K562 (cell line): ENCODE measurements at regions not wholly inside any gene's neighbourhood (a gene's known extent, or its start where the extent isn't known, plus 50 kb on each side); places are given as distances from the start of the nearest gene placed in this dataset.

Experiments used
- ATAC-seq: fragments of 200-7000 bp; cut with Tn5 transposase; 3 replicates; pipeline ENCODE4 v1.9.1; 2020; ENCODE audit warnings: moderate library complexity
- BruUV-seq: library from RNA; stranded (reverse); fragments of 400-500 nt; replicated peaks from 2 replicates; lab custom pipeline; 2021; lab: Mats Ljungman, UMichigan
- CTCF ChIA-PET: fragments of 300-600 bp; formaldehyde crosslinking; extraction: SDS; loops from one replicate; lab custom pipeline; 2021; ENCODE audit warnings: low intra/inter-chr PET ratio; lab: Yijun Ruan, JAX
- POLR2A ChIA-PET: fragments of 300-600, 350-650 bp; sonication (Branson Sonifier 250); formaldehyde crosslinking; extraction: SDS; loops from one replicate; lab custom pipeline; 2021; ENCODE audit warnings: antibody characterized with exemption, inconsistent platforms; lab: Yijun Ruan, JAX
- DNase-seq, 4 experiments: peaks; one replicate each; pipeline versions ENCODE4 v3.0.0 to v3.0.0-alpha.2; 2011 to 2018; ENCODE audit warnings: low spot score in 3 of 4, mixed read lengths in 3 of 4; ENCODE audit errors: extremely low read depth in 1 of 4
- FAIRE-seq: peaks from 2 replicates; lab custom pipeline; 2011; peaks lifted over from hg19 to GRCh38; lab: Jason Lieb, UNC
- H2AFZ ChIP-seq: 2 replicates; pipeline ENCODE4 v1.6.0; 2011; ENCODE audit warnings: low read depth, low read length, control low read depth, inconsistent platforms
- H3K27ac ChIP-seq: fragments of 200-600 bp; 3 replicates; pipeline ENCODE4 v1.8.0; 2011; ENCODE audit warnings: low read depth, mild to moderate bottlenecking, control low read depth, inconsistent platforms, low read length, moderate library complexity, mixed read lengths; ENCODE audit errors: extremely low read depth
- H3K27me3 ChIP-seq, 2 experiments: fragments of 300-600 bp in 1 of 2; 2 replicates in 1 of 2; 3 replicates in 1 of 2; pipeline versions ENCODE4 v1.6.0 to v1.8.0; 2011; ENCODE audit warnings: inconsistent platforms in 2 of 2, low read length in 2 of 2, mild to moderate bottlenecking in 1 of 2, mixed read lengths in 1 of 2, moderate library complexity in 1 of 2; ENCODE audit not compliant: control insufficient read depth in 2 of 2, insufficient read depth in 2 of 2
- H3K36me3 ChIP-seq: fragments of 300-600 bp; 3 replicates; pipeline ENCODE4 v1.8.0; 2011; ENCODE audit warnings: mild to moderate bottlenecking, low read length, inconsistent platforms; ENCODE audit not compliant: control insufficient read depth, insufficient read depth
- H3K4me1 ChIP-seq, 2 experiments: fragments of 200-600 bp in 1 of 2; replicated peaks in 1 of 2; 2 replicates in 1 of 2; 3 replicates in 1 of 2; pipeline versions ENCODE4 v1.5.1 to v1.8.0; 2011; ENCODE audit warnings: inconsistent platforms in 2 of 2, low read length in 2 of 2, mild to moderate bottlenecking in 1 of 2, mixed read lengths in 1 of 2, moderate library complexity in 1 of 2; ENCODE audit not compliant: control insufficient read depth in 2 of 2, insufficient read depth in 2 of 2
- H3K4me2 ChIP-seq: 2 replicates; pipeline ENCODE4 v1.6.1; 2011; ENCODE audit warnings: low read length, control low read depth, inconsistent platforms, mixed read lengths; ENCODE audit not compliant: insufficient read depth
- H3K4me3 ChIP-seq: fragments of 200-600 bp; sonication (generic), shearing (Covaris generic); 2 replicates; pipeline ENCODE4 v1.5.1; 2016; ENCODE audit warnings: control low read depth, inconsistent platforms
- H3K79me2 ChIP-seq: fragments of 200-600 bp; 3 replicates; pipeline ENCODE4 v1.8.0; 2011; ENCODE audit warnings: low read length, inconsistent platforms; ENCODE audit not compliant: control insufficient read depth, insufficient read depth
- H3K9ac ChIP-seq, 2 experiments: 2 replicates each; pipeline versions ENCODE4 v1.6.0 to v1.6.1; 2011; ENCODE audit warnings: low read depth in 2 of 2, low read length in 2 of 2, control low read depth in 1 of 2, inconsistent platforms in 1 of 2, mild to moderate bottlenecking in 1 of 2, mixed read lengths in 1 of 2; ENCODE audit not compliant: insufficient read depth in 1 of 2
- H3K9me1 ChIP-seq: one replicate; pipeline ENCODE4 v1.6.0; 2011; ENCODE audit warnings: inconsistent platforms, mild to moderate bottlenecking, low read length, moderate library complexity; ENCODE audit not compliant: control insufficient read depth, insufficient read depth
- H3K9me3 ChIP-seq: replicated peaks from 2 replicates; pipeline ENCODE4 v1.5.1; 2011; ENCODE audit warnings: low read depth, low read length, inconsistent platforms; ENCODE audit not compliant: control insufficient read depth, insufficient read depth
- H4K20me1 ChIP-seq: replicated peaks from 2 replicates; pipeline ENCODE4 v1.6.1; 2011; ENCODE audit warnings: low read length, inconsistent platforms, mixed read lengths; ENCODE audit not compliant: control insufficient read depth, insufficient read depth
- BRD4 ChIP-seq: fragments of 200-600 bp; sonication (generic); IDR thresholded peaks from 2 replicates; pipeline ENCODE4 v1.6.1; 2017; ENCODE audit warnings: inconsistent platforms
- MYC ChIP-seq, 2 experiments: fragments of 250-450 bp in 1 of 2; sonication (Bioruptor Pico) in 1 of 2; IDR thresholded peaks; 2 replicates each; pipeline versions ENCODE4 v1.5.1 to v1.6.1; 2012 to 2021; ENCODE audit warnings: low read depth in 2 of 2, borderline replicate concordance in 1 of 2, improper control_type of control experiment in 1 of 2, low read length in 1 of 2, mild to moderate bottlenecking in 1 of 2, moderate library complexity in 1 of 2
- POLR2AphosphoS2 ChIP-seq: IDR thresholded peaks from 2 replicates; pipeline ENCODE4 v1.6.1; 2012; ENCODE audit warnings: low read length, improper control_type of control experiment
- YY1 ChIP-seq, 3 experiments: IDR thresholded peaks; 2 replicates each; pipeline ENCODE4 v1.6.1; 2011; ENCODE audit warnings: low read length in 2 of 3, mild to moderate bottlenecking in 2 of 3, moderate library complexity in 2 of 3, borderline replicate concordance in 1 of 3, control low read depth in 1 of 3, low read depth in 1 of 3; ENCODE audit not compliant: insufficient read depth in 3 of 3, insufficient replicate concordance in 2 of 3, control insufficient read depth in 1 of 3, insufficient read length in 1 of 3; ENCODE audit errors: extremely low read depth in 1 of 3
- ZFP36 ChIP-seq: fragments of 150-350 bp; IDR thresholded peaks from 2 replicates; pipeline ENCODE4 v1.6.1; 2018; ENCODE audit warnings: low read length, low read depth; ENCODE audit not compliant: partially characterized antibody
- WGBS: fragments of 100-300 bp; shearing (Covaris generic); methylation state at CpG from one replicate; pipeline ENCODE4 v1.1.6; 2016; ENCODE audit warnings: low coverage, mixed read lengths; ENCODE audit not compliant: insufficient coverage; ENCODE audit errors: missing lambda C conversion rate; 5-methylcytosine and 5-hydroxymethylcytosine counted together
- in situ Hi-C: fragments of 300-500 bp; cut with MboI; formaldehyde crosslinking; loops from 4 replicates; pipeline ENCODE4 v1.15.0; 2018; ENCODE audit warnings: inconsistent platforms, mixed read lengths
- intact Hi-C: fragments of 100-400 bp; cut with micrococcal nuclease; formaldehyde crosslinking; loops from 2 replicates; pipeline ENCODE4 v1.14.2; 2022
- TF ChIP-seq, protein P1 (sequence below): IDR thresholded peaks from 2 replicates; pipeline ENCODE4 v1.6.1; 2014; ENCODE audit warnings: antibody characterized with exemption

DNA sequence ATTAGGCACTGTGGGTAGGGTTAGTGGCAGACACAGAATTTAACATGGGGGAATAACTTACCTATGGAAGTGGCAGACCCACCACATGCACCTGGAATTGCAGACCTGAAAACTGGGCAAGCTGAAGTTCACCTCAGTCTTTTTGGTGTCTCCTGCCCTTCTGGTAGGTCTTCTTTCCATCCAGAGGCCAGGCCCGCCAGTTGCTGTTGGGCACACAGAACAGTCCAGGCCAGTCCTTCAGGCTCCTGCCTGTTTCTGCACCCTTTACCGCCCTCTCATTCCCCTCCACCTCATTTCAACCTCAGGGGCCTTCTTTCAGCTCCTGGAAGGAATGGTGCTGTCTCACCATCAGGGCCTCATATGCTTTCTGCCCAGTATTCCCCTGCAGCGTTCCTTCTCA, 358.9 kb upstream of the ETAA1 start:
- Histone ChIP-seq H3K4me3 (no peak overlapping the region), H2AFZ (no peak overlapping the region), H3K9me3 (no peaks in the 10 kb centered on the region), H4K20me1 (no peaks in the 10 kb centered on the region), H3K36me3 (no peaks in the 10 kb centered on the region), H3K4me1 (no peaks in the 10 kb centered on the region), H3K9me1 (no peaks in the 10 kb centered on the region), H3K9ac (no peak overlapping the region), H3K4me2 (no peak overlapping the region), H3K27ac (no peak overlapping the region), H3K79me2 (no peaks in the 10 kb centered on the region), H3K27me3 (no peaks in the 10 kb centered on the region)
- TF ChIP-seq POLR2AphosphoS2: no peak
- no peak for TF ChIP-seq MYC (IDR thresholded peaks at IDR 0.05; ENCODE audit: low read depth, low read length)
- TF ChIP-seq MYC (CRISPR knock-in tag; IDR thresholded peaks at IDR 0.05; ENCODE audit: borderline replicate concordance, low read depth): no peak
- TF ChIP-seq ZFP36: no peak
- TF ChIP-seq, protein P1, sequence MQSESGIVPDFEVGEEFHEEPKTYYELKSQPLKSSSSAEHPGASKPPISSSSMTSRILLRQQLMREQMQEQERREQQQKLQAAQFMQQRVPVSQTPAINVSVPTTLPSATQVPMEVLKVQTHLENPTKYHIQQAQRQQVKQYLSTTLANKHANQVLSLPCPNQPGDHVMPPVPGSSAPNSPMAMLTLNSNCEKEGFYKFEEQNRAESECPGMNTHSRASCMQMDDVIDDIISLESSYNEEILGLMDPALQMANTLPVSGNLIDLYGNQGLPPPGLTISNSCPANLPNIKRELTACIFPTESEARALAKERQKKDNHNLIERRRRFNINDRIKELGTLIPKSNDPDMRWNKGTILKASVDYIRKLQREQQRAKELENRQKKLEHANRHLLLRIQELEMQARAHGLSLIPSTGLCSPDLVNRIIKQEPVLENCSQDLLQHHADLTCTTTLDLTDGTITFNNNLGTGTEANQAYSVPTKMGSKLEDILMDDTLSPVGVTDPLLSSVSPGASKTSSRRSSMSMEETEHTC: no peak
- TF ChIP-seq BRD4: no peak
- TF ChIP-seq YY1 (IDR thresholded peaks at IDR 0.05; ENCODE audit: borderline replicate concordance in 1 of 3, control insufficient read depth in 1 of 3, extremely low read depth in 1 of 3, insufficient read depth in 3 of 3, insufficient read length in 1 of 3, insufficient replicate concordance in 2 of 3, low read depth in 1 of 3, low read length in 2 of 3): no peak
- in situ Hi-C loops: no loop called here
- ChIA-PET CTCF (no interaction called here), POLR2A (no interaction called here)
- FAIRE-seq: no peak
- no TSS peak for BruUV-seq
- DNase-seq: no peak
- WGBS: 0% methylated on average over 3 of the region's 3 CpGs
- no peak for ATAC-seq
- intact Hi-C loops: no loop called here
